H9 (cell line): ENCODE measurements at regions not wholly inside any gene's neighbourhood (a gene's known extent, or its start where the extent isn't known, plus 50 kb on each side); places are given as distances from the start of the nearest gene placed in this dataset.

Experiments used
- DNase-seq: peaks from one replicate; pipeline ENCODE4 v3.0.0-alpha.2; 2017
- H2AFZ ChIP-seq: one replicate; pipeline ENCODE4 v1.6.1; 2013; ENCODE audit warnings: mild to moderate bottlenecking, low read length, control low read depth, moderate library complexity
- H2AK5ac ChIP-seq: 2 replicates; pipeline ENCODE4 v1.6.1; 2013; ENCODE audit warnings: low read length, control low read depth, mixed read lengths; ENCODE audit not compliant: insufficient read length
- H2BK120ac ChIP-seq: one replicate; pipeline ENCODE4 v1.6.1; 2013; ENCODE audit warnings: low read depth, mild to moderate bottlenecking, low read length, control low read depth, inconsistent platforms; ENCODE audit not compliant: poor library complexity, severe bottlenecking
- H2BK12ac ChIP-seq: 2 replicates; pipeline ENCODE4 v1.6.1; 2013; ENCODE audit warnings: low read length, control low read depth, mixed read lengths, low read depth; ENCODE audit not compliant: insufficient read length
- H2BK15ac ChIP-seq: 2 replicates; pipeline ENCODE4 v1.6.1; 2013; ENCODE audit warnings: low read depth, low read length, control low read depth
- H2BK20ac ChIP-seq: one replicate; pipeline ENCODE4 v1.6.1; 2013; ENCODE audit warnings: low read depth, mild to moderate bottlenecking, low read length, control low read depth, inconsistent platforms; ENCODE audit not compliant: poor library complexity, severe bottlenecking
- H2BK5ac ChIP-seq: 2 replicates; pipeline ENCODE4 v1.6.1; 2013; ENCODE audit warnings: low read length, control low read depth, mixed read lengths; ENCODE audit not compliant: insufficient read length
- H3K14ac ChIP-seq: 2 replicates; pipeline ENCODE4 v1.6.1; 2013; ENCODE audit warnings: low read length, control low read depth; ENCODE audit not compliant: insufficient read depth
- H3K18ac ChIP-seq: 2 replicates; pipeline ENCODE4 v1.6.1; 2013; ENCODE audit warnings: low read depth, mild to moderate bottlenecking, mixed read lengths, low read length, control low read depth; ENCODE audit not compliant: insufficient read length
- H3K23ac ChIP-seq: 2 replicates; pipeline ENCODE4 v1.6.1; 2013; ENCODE audit warnings: low read length, control low read depth, mixed read lengths, low read depth; ENCODE audit not compliant: insufficient read length
- H3K23me2 ChIP-seq: 2 replicates; pipeline ENCODE4 v1.6.1; 2013; ENCODE audit warnings: low read depth, mild to moderate bottlenecking, mixed read lengths, low read length, control low read depth; ENCODE audit not compliant: insufficient read length, poor library complexity, severe bottlenecking
- H3K27ac ChIP-seq: 2 replicates; pipeline ENCODE4 v1.5.1; 2013; ENCODE audit warnings: low read length, control low read depth, mixed read lengths, low read depth; ENCODE audit not compliant: insufficient read length
- H3K27me3 ChIP-seq: 2 replicates; pipeline ENCODE4 v1.6.1; 2013; ENCODE audit warnings: low read length, control low read depth, inconsistent platforms; ENCODE audit not compliant: insufficient read depth
- H3K4ac ChIP-seq: 2 replicates; pipeline ENCODE4 v1.6.1; 2013; ENCODE audit warnings: low read depth, mild to moderate bottlenecking, control low read depth, inconsistent platforms, low read length, moderate library complexity
- H3K4me1 ChIP-seq: 2 replicates; pipeline ENCODE4 v1.6.1; 2013; ENCODE audit warnings: low read length, control low read depth, inconsistent platforms; ENCODE audit not compliant: insufficient read depth
- H3K4me2 ChIP-seq: 2 replicates; pipeline ENCODE4 v1.6.1; 2013; ENCODE audit warnings: low read length, control low read depth, mixed read lengths; ENCODE audit not compliant: insufficient read length, insufficient read depth
- H3K56ac ChIP-seq: 2 replicates; pipeline ENCODE4 v1.6.1; 2013; ENCODE audit warnings: low read depth, mild to moderate bottlenecking, mixed read lengths, low read length, control low read depth; ENCODE audit not compliant: insufficient read length
- H3K79me1 ChIP-seq: 2 replicates; pipeline ENCODE4 v1.6.1; 2013; ENCODE audit warnings: low read depth, mild to moderate bottlenecking, moderate library complexity, low read length, control low read depth, inconsistent platforms; ENCODE audit not compliant: insufficient read depth, poor library complexity, severe bottlenecking
- H3K79me2 ChIP-seq: 2 replicates; pipeline ENCODE4 v1.6.1; 2013; ENCODE audit warnings: low read length, control low read depth, inconsistent platforms; ENCODE audit not compliant: insufficient read depth
- H3K9ac ChIP-seq: 2 replicates; pipeline ENCODE4 v1.6.1; 2013; ENCODE audit warnings: low read length, control low read depth, mixed read lengths; ENCODE audit not compliant: insufficient read length; ENCODE audit errors: extremely low read depth
- H3K9me3 ChIP-seq: one replicate; pipeline ENCODE4 v1.6.1; 2013; ENCODE audit warnings: low read depth, low read length, inconsistent platforms; ENCODE audit not compliant: control insufficient read depth
- H3T11ph ChIP-seq: one replicate; pipeline ENCODE4 v1.6.1; 2013; ENCODE audit warnings: mild to moderate bottlenecking, low read length, control low read depth, inconsistent platforms
- H4K20me1 ChIP-seq: one replicate; pipeline ENCODE4 v1.6.1; 2013; ENCODE audit not compliant: control insufficient read depth, insufficient read length, insufficient read depth
- H4K5ac ChIP-seq: 2 replicates; pipeline ENCODE4 v1.6.1; 2013; ENCODE audit warnings: low read depth, mild to moderate bottlenecking, mixed read lengths, low read length, control low read depth; ENCODE audit not compliant: insufficient read length
- H4K8ac ChIP-seq: replicated peaks from 2 replicates; pipeline ENCODE4 v1.6.1; 2013; ENCODE audit warnings: low read length, control low read depth, mixed read lengths, low read depth; ENCODE audit not compliant: insufficient read length
- H4K91ac ChIP-seq: 2 replicates; pipeline ENCODE4 v1.6.1; 2013; ENCODE audit warnings: low read depth, mild to moderate bottlenecking, moderate library complexity, mixed read lengths, low read length, control low read depth; ENCODE audit not compliant: insufficient read length
- H3K27ac Mint-ChIP-seq, 3 experiments: 2 replicates in 2 of 3; 3 replicates in 1 of 3; pipeline ENCODE4 v1.8.0; 2020 to 2021; ENCODE audit warnings: mixed read lengths in 3 of 3, mild to moderate bottlenecking in 1 of 3, moderate library complexity in 1 of 3
- H3K27me3 Mint-ChIP-seq: 2 replicates; pipeline ENCODE4 v1.8.0; 2021; ENCODE audit warnings: low read depth, mild to moderate bottlenecking, moderate library complexity, mixed read lengths
- H3K36me3 Mint-ChIP-seq, 3 experiments: 2 replicates in 2 of 3; 3 replicates in 1 of 3; pipeline ENCODE4 v1.8.0; 2020 to 2021; ENCODE audit warnings: low read depth in 3 of 3, mixed read lengths in 3 of 3; ENCODE audit not compliant: insufficient read depth in 1 of 3
- H3K4me1 Mint-ChIP-seq, 2 experiments: 2 replicates each; pipeline ENCODE4 v1.8.0; 2020; ENCODE audit warnings: mixed read lengths in 2 of 2
- H3K4me3 Mint-ChIP-seq, 2 experiments: 2 replicates in 1 of 2; 3 replicates in 1 of 2; pipeline ENCODE4 v1.8.0; 2020 to 2021; ENCODE audit warnings: mild to moderate bottlenecking in 2 of 2, mixed read lengths in 2 of 2, moderate library complexity in 1 of 2
- H3K9me3 Mint-ChIP-seq, 2 experiments: 2 replicates in 1 of 2; 3 replicates in 1 of 2; pipeline ENCODE4 v1.8.0; 2020; ENCODE audit warnings: mild to moderate bottlenecking in 2 of 2, mixed read lengths in 2 of 2, moderate library complexity in 1 of 2
- CTCF ChIP-seq: fragments of 200-600 bp; sonication (generic); conservative IDR thresholded peaks from 3 replicates; pipeline ENCODE4 v1.8.0; 2021; ENCODE audit warnings: antibody characterized with exemption, mild to moderate bottlenecking
- WGBS: extraction: QIAGEN DNeasy Blood & Tissue Kit; methylation state at CpG from one replicate; pipeline ENCODE4 v1.1.7; 2013; ENCODE audit warnings: missing lambda C conversion rate, low lambda C conversion rate, mixed read lengths; ENCODE audit not compliant: insufficient read length; ENCODE audit errors: extremely low coverage; 5-methylcytosine and 5-hydroxymethylcytosine counted together

DNA sequence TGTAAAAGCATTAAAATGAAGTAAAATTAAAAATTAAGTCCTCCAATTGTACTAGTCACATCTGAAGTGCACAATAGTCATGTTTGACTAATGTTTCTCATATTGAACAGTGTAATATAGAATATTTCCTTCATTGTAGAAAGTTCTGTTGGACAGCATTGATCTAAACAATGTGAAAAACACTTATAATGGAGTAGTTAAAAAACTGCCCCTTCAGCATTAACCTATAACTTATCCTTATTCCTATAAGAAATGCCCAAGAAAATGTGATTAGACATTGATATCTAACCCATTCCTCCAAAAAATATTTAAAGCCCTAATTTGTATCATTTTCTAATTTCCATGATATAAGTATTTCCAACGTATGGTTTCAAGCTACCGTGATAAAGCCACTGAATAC lies 210.7 kb downstream of the RASSF9 start:
- H3K27ac ChIP-seq, result no peak overlapping the region
- no peak overlapping the region for H2AK5ac ChIP-seq
- H2BK12ac ChIP-seq, result no peak overlapping the region
- Mint-ChIP-seq H3K9me3 (no peaks in the 10 kb centered on the region), H3K4me1 (peaks cover 0 to 6% of the 10 kb centered on the region in 2 experiments; a peak in 2 of 4 replicates), H3K36me3 (peaks cover 0 to 4% (median 0%) of the 10 kb centered on the region in 3 experiments; a peak in 1 of 7 replicates), H3K4me3 (no peak overlapping the region), H3K27ac (no peak overlapping the region), H3K27me3 (no peaks in the 10 kb centered on the region)
- no peak overlapping the region for H3K4ac ChIP-seq
- no peak for TF ChIP-seq CTCF
- H3K23me2 ChIP-seq, result no peaks in the 10 kb centered on the region
- H3K27me3 ChIP-seq, result no peaks in the 10 kb centered on the region
- H3K56ac ChIP-seq, result no peak overlapping the region
- no peak overlapping the region for H3T11ph ChIP-seq
- no peaks in the 10 kb centered on the region for H3K79me2 ChIP-seq
- H3K79me1 ChIP-seq, result no peaks in the 10 kb centered on the region
- no peak overlapping the region for H3K18ac ChIP-seq
- H4K5ac ChIP-seq, result no peak overlapping the region
- H4K20me1 ChIP-seq, result no peaks in the 10 kb centered on the region
- H2AFZ ChIP-seq, result no peak overlapping the region
- H3K4me1 ChIP-seq, result no peaks in the 10 kb centered on the region
- no peak for DNase-seq
- no peak overlapping the region for H4K91ac ChIP-seq
- no peak overlapping the region for H2BK15ac ChIP-seq
- H3K4me2 ChIP-seq, result no peak overlapping the region
- H2BK5ac ChIP-seq, result no peak overlapping the region
- no peak overlapping the region for H2BK20ac ChIP-seq
- H3K9me3 ChIP-seq, result no peaks in the 10 kb centered on the region
- no peak overlapping the region for H3K23ac ChIP-seq
- WGBS, result no CpG with 5 or more reads among the region's 2 CpGs
- no peak overlapping the region for H3K9ac ChIP-seq
- no peak overlapping the region for H2BK120ac ChIP-seq
- H4K8ac ChIP-seq, result no peak overlapping the region
- H3K14ac ChIP-seq, result no peak overlapping the region
